ENCODE measurements at regions not wholly inside any gene's neighbourhood (a gene's known extent, or its start where the extent isn't known, plus 50 kb on each side); places are given as distances from the start of the nearest gene placed in this dataset.

DNA sequence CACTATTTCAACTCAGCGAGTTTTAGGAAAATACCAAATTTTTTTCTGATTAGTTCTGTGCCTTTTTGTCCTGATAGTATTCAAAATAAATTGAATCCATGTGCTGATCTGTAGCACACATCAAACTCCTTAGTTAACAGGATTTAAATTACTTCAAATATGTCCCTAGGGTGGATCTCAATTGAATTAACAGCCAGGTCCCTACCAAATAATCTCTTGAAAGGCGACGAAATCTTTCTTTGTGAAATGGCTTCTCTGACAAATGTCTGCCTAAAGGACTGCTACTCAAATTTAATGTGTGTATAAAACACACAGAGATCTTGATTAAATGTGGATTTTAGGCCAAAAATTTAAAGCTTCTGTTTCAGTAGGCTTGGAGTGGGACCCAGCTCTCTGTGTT, 989.6 kb upstream of the KCND2 start:
- TF ChIP-seq, protein P1, sequence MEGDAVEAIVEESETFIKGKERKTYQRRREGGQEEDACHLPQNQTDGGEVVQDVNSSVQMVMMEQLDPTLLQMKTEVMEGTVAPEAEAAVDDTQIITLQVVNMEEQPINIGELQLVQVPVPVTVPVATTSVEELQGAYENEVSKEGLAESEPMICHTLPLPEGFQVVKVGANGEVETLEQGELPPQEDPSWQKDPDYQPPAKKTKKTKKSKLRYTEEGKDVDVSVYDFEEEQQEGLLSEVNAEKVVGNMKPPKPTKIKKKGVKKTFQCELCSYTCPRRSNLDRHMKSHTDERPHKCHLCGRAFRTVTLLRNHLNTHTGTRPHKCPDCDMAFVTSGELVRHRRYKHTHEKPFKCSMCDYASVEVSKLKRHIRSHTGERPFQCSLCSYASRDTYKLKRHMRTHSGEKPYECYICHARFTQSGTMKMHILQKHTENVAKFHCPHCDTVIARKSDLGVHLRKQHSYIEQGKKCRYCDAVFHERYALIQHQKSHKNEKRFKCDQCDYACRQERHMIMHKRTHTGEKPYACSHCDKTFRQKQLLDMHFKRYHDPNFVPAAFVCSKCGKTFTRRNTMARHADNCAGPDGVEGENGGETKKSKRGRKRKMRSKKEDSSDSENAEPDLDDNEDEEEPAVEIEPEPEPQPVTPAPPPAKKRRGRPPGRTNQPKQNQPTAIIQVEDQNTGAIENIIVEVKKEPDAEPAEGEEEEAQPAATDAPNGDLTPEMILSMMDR (IDR thresholded peaks at IDR 0.05): no peak
- TF ChIP-seq POLR2AphosphoS5 (IDR thresholded peaks at IDR 0.05) (no peak), POLR2A (IDR thresholded peaks at IDR 0.05) (no peak)

Measured in breast epithelium (tissue), 3 donors.